H9 (cell line): ENCODE measurements at regions not wholly inside any gene's neighbourhood (a gene's known extent, or its start where the extent isn't known, plus 50 kb on each side); places are given as distances from the start of the nearest gene placed in this dataset.

Source experiments
- DNase-seq: peaks from one replicate; pipeline ENCODE4 v3.0.0-alpha.2; 2017
- H2AFZ ChIP-seq: one replicate; pipeline ENCODE4 v1.6.1; 2013; ENCODE audit warnings: mild to moderate bottlenecking, low read length, control low read depth, moderate library complexity
- H2AK5ac ChIP-seq: 2 replicates; pipeline ENCODE4 v1.6.1; 2013; ENCODE audit warnings: low read length, control low read depth, mixed read lengths; ENCODE audit not compliant: insufficient read length
- H2BK120ac ChIP-seq: one replicate; pipeline ENCODE4 v1.6.1; 2013; ENCODE audit warnings: low read depth, mild to moderate bottlenecking, low read length, control low read depth, inconsistent platforms; ENCODE audit not compliant: poor library complexity, severe bottlenecking
- H2BK12ac ChIP-seq: 2 replicates; pipeline ENCODE4 v1.6.1; 2013; ENCODE audit warnings: low read length, control low read depth, mixed read lengths, low read depth; ENCODE audit not compliant: insufficient read length
- H2BK15ac ChIP-seq: 2 replicates; pipeline ENCODE4 v1.6.1; 2013; ENCODE audit warnings: low read depth, low read length, control low read depth
- H2BK20ac ChIP-seq: one replicate; pipeline ENCODE4 v1.6.1; 2013; ENCODE audit warnings: low read depth, mild to moderate bottlenecking, low read length, control low read depth, inconsistent platforms; ENCODE audit not compliant: poor library complexity, severe bottlenecking
- H2BK5ac ChIP-seq: 2 replicates; pipeline ENCODE4 v1.6.1; 2013; ENCODE audit warnings: low read length, control low read depth, mixed read lengths; ENCODE audit not compliant: insufficient read length
- H3K14ac ChIP-seq: 2 replicates; pipeline ENCODE4 v1.6.1; 2013; ENCODE audit warnings: low read length, control low read depth; ENCODE audit not compliant: insufficient read depth
- H3K18ac ChIP-seq: 2 replicates; pipeline ENCODE4 v1.6.1; 2013; ENCODE audit warnings: low read depth, mild to moderate bottlenecking, mixed read lengths, low read length, control low read depth; ENCODE audit not compliant: insufficient read length
- H3K23ac ChIP-seq: 2 replicates; pipeline ENCODE4 v1.6.1; 2013; ENCODE audit warnings: low read length, control low read depth, mixed read lengths, low read depth; ENCODE audit not compliant: insufficient read length
- H3K23me2 ChIP-seq: 2 replicates; pipeline ENCODE4 v1.6.1; 2013; ENCODE audit warnings: low read depth, mild to moderate bottlenecking, mixed read lengths, low read length, control low read depth; ENCODE audit not compliant: insufficient read length, poor library complexity, severe bottlenecking
- H3K27ac ChIP-seq: 2 replicates; pipeline ENCODE4 v1.5.1; 2013; ENCODE audit warnings: low read length, control low read depth, mixed read lengths, low read depth; ENCODE audit not compliant: insufficient read length
- H3K27me3 ChIP-seq: 2 replicates; pipeline ENCODE4 v1.6.1; 2013; ENCODE audit warnings: low read length, control low read depth, inconsistent platforms; ENCODE audit not compliant: insufficient read depth
- H3K4ac ChIP-seq: 2 replicates; pipeline ENCODE4 v1.6.1; 2013; ENCODE audit warnings: low read depth, mild to moderate bottlenecking, control low read depth, inconsistent platforms, low read length, moderate library complexity
- H3K4me1 ChIP-seq: 2 replicates; pipeline ENCODE4 v1.6.1; 2013; ENCODE audit warnings: low read length, control low read depth, inconsistent platforms; ENCODE audit not compliant: insufficient read depth
- H3K4me2 ChIP-seq: 2 replicates; pipeline ENCODE4 v1.6.1; 2013; ENCODE audit warnings: low read length, control low read depth, mixed read lengths; ENCODE audit not compliant: insufficient read length, insufficient read depth
- H3K56ac ChIP-seq: 2 replicates; pipeline ENCODE4 v1.6.1; 2013; ENCODE audit warnings: low read depth, mild to moderate bottlenecking, mixed read lengths, low read length, control low read depth; ENCODE audit not compliant: insufficient read length
- H3K79me1 ChIP-seq: 2 replicates; pipeline ENCODE4 v1.6.1; 2013; ENCODE audit warnings: low read depth, mild to moderate bottlenecking, moderate library complexity, low read length, control low read depth, inconsistent platforms; ENCODE audit not compliant: insufficient read depth, poor library complexity, severe bottlenecking
- H3K79me2 ChIP-seq: 2 replicates; pipeline ENCODE4 v1.6.1; 2013; ENCODE audit warnings: low read length, control low read depth, inconsistent platforms; ENCODE audit not compliant: insufficient read depth
- H3K9ac ChIP-seq: 2 replicates; pipeline ENCODE4 v1.6.1; 2013; ENCODE audit warnings: low read length, control low read depth, mixed read lengths; ENCODE audit not compliant: insufficient read length; ENCODE audit errors: extremely low read depth
- H3K9me3 ChIP-seq: one replicate; pipeline ENCODE4 v1.6.1; 2013; ENCODE audit warnings: low read depth, low read length, inconsistent platforms; ENCODE audit not compliant: control insufficient read depth
- H3T11ph ChIP-seq: one replicate; pipeline ENCODE4 v1.6.1; 2013; ENCODE audit warnings: mild to moderate bottlenecking, low read length, control low read depth, inconsistent platforms
- H4K20me1 ChIP-seq: one replicate; pipeline ENCODE4 v1.6.1; 2013; ENCODE audit not compliant: control insufficient read depth, insufficient read length, insufficient read depth
- H4K5ac ChIP-seq: 2 replicates; pipeline ENCODE4 v1.6.1; 2013; ENCODE audit warnings: low read depth, mild to moderate bottlenecking, mixed read lengths, low read length, control low read depth; ENCODE audit not compliant: insufficient read length
- H4K8ac ChIP-seq: replicated peaks from 2 replicates; pipeline ENCODE4 v1.6.1; 2013; ENCODE audit warnings: low read length, control low read depth, mixed read lengths, low read depth; ENCODE audit not compliant: insufficient read length
- H4K91ac ChIP-seq: 2 replicates; pipeline ENCODE4 v1.6.1; 2013; ENCODE audit warnings: low read depth, mild to moderate bottlenecking, moderate library complexity, mixed read lengths, low read length, control low read depth; ENCODE audit not compliant: insufficient read length
- H3K27ac Mint-ChIP-seq, 3 experiments: 2 replicates in 2 of 3; 3 replicates in 1 of 3; pipeline ENCODE4 v1.8.0; 2020 to 2021; ENCODE audit warnings: mixed read lengths in 3 of 3, mild to moderate bottlenecking in 1 of 3, moderate library complexity in 1 of 3
- H3K27me3 Mint-ChIP-seq: 2 replicates; pipeline ENCODE4 v1.8.0; 2021; ENCODE audit warnings: low read depth, mild to moderate bottlenecking, moderate library complexity, mixed read lengths
- H3K36me3 Mint-ChIP-seq, 3 experiments: 2 replicates in 2 of 3; 3 replicates in 1 of 3; pipeline ENCODE4 v1.8.0; 2020 to 2021; ENCODE audit warnings: low read depth in 3 of 3, mixed read lengths in 3 of 3; ENCODE audit not compliant: insufficient read depth in 1 of 3
- H3K4me1 Mint-ChIP-seq, 2 experiments: 2 replicates each; pipeline ENCODE4 v1.8.0; 2020; ENCODE audit warnings: mixed read lengths in 2 of 2
- H3K4me3 Mint-ChIP-seq, 2 experiments: 2 replicates in 1 of 2; 3 replicates in 1 of 2; pipeline ENCODE4 v1.8.0; 2020 to 2021; ENCODE audit warnings: mild to moderate bottlenecking in 2 of 2, mixed read lengths in 2 of 2, moderate library complexity in 1 of 2
- H3K9me3 Mint-ChIP-seq, 2 experiments: 2 replicates in 1 of 2; 3 replicates in 1 of 2; pipeline ENCODE4 v1.8.0; 2020; ENCODE audit warnings: mild to moderate bottlenecking in 2 of 2, mixed read lengths in 2 of 2, moderate library complexity in 1 of 2
- WGBS: extraction: QIAGEN DNeasy Blood & Tissue Kit; methylation state at CpG from one replicate; pipeline ENCODE4 v1.1.7; 2013; ENCODE audit warnings: missing lambda C conversion rate, low lambda C conversion rate, mixed read lengths; ENCODE audit not compliant: insufficient read length; ENCODE audit errors: extremely low coverage; 5-methylcytosine and 5-hydroxymethylcytosine counted together
- TF ChIP-seq, protein P1 (sequence below): fragments of 200-600 bp; sonication (generic); conservative IDR thresholded peaks from 3 replicates; pipeline ENCODE4 v1.8.0; 2021; ENCODE audit warnings: antibody characterized with exemption, mild to moderate bottlenecking

DNA sequence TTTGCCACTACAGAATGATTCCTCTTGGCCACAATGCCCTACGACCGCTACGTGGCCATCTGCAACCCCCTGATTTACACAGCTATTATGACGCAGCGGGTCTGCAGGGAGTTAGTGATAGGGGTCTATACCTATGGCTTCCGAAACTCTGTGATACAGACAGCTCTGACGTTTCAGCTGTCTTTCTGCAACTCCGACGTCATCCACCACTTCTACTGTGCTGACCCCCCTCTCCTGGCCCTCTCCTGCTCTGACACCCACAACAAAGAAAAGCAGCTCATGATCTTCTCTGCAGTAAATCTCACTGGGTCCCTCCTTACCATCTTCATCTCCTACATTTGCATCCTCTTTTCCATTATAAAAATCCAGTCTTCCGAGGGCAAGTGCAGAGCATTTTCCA, 52.3 kb upstream of the OR5P2 start:
- H3K4me3 Mint-ChIP-seq: no peak overlapping the region; a peak in 1 of 5 replicates
- TF ChIP-seq, protein P1, sequence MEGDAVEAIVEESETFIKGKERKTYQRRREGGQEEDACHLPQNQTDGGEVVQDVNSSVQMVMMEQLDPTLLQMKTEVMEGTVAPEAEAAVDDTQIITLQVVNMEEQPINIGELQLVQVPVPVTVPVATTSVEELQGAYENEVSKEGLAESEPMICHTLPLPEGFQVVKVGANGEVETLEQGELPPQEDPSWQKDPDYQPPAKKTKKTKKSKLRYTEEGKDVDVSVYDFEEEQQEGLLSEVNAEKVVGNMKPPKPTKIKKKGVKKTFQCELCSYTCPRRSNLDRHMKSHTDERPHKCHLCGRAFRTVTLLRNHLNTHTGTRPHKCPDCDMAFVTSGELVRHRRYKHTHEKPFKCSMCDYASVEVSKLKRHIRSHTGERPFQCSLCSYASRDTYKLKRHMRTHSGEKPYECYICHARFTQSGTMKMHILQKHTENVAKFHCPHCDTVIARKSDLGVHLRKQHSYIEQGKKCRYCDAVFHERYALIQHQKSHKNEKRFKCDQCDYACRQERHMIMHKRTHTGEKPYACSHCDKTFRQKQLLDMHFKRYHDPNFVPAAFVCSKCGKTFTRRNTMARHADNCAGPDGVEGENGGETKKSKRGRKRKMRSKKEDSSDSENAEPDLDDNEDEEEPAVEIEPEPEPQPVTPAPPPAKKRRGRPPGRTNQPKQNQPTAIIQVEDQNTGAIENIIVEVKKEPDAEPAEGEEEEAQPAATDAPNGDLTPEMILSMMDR: no peak
- H2BK15ac ChIP-seq: no peak overlapping the region
- H3K79me1 ChIP-seq: no peaks in the 10 kb centered on the region
- no peak overlapping the region for H4K91ac ChIP-seq
- H3K56ac ChIP-seq: no peak overlapping the region
- H4K5ac ChIP-seq: no peak overlapping the region
- H3K4me1 Mint-ChIP-seq: peaks cover 14 to 15% of the 10 kb centered on the region in 2 experiments
- H3K27ac ChIP-seq: no peak overlapping the region
- H3K4me1 ChIP-seq: no peaks in the 10 kb centered on the region
- H2BK5ac ChIP-seq: no peak overlapping the region
- no peaks in the 10 kb centered on the region for H4K20me1 ChIP-seq
- H3K27ac Mint-ChIP-seq: no peak overlapping the region
- H3K23me2 ChIP-seq: no peaks in the 10 kb centered on the region
- no peak overlapping the region for H3K4ac ChIP-seq
- no peak overlapping the region for H3K4me2 ChIP-seq
- H2AFZ ChIP-seq: no peak overlapping the region
- DNase-seq: no peak
- H2BK12ac ChIP-seq: no peak overlapping the region
- no peaks in the 10 kb centered on the region for H3K27me3 Mint-ChIP-seq
- H3K14ac ChIP-seq: no peak overlapping the region
- H2AK5ac ChIP-seq: no peak overlapping the region
- WGBS: no CpG with 5 or more reads among the region's 10 CpGs
- no peak overlapping the region for H4K8ac ChIP-seq
- no peak overlapping the region for H2BK120ac ChIP-seq
- no peak overlapping the region for H3K23ac ChIP-seq
- H3K9ac ChIP-seq: no peak overlapping the region
- H3K79me2 ChIP-seq: no peaks in the 10 kb centered on the region
- no peaks in the 10 kb centered on the region for H3K9me3 Mint-ChIP-seq
- no peaks in the 10 kb centered on the region for H3K27me3 ChIP-seq
- H3K18ac ChIP-seq: no peak overlapping the region
- H2BK20ac ChIP-seq: no peak overlapping the region
- H3K36me3 Mint-ChIP-seq: no peaks in the 10 kb centered on the region
- no peak overlapping the region for H3T11ph ChIP-seq
- H3K9me3 ChIP-seq: no peaks in the 10 kb centered on the region
